ENCODE measurements at regions not wholly inside any gene's neighbourhood (a gene's known extent, or its start where the extent isn't known, plus 50 kb on each side); places are given as distances from the start of the nearest gene placed in this dataset.

DNA sequence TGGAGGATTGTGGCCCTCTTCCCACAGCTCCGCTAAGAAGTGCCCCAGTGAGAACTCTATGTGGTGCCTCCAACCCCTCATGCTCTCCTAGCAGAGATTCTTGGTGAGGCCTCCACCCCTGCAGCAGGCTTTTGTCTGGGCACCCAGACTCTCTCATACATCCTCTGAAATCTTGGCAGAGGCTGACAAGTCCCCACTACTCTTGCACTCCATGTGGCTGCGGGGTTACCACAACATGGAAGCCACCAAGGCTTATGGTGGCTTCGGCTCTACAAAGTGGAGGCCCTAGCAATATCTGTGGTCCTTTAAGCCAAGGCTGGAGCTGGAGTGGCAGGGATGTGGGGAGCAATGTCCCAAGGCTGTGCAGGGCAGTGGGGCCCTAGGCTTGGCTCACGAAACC is 255.2 kb downstream of the COX7B2 start:
- H3K27ac Mint-ChIP-seq (ENCODE audit: unreplicated experiment) = no peak overlapping the region
- TF ChIP-seq, protein P1, sequence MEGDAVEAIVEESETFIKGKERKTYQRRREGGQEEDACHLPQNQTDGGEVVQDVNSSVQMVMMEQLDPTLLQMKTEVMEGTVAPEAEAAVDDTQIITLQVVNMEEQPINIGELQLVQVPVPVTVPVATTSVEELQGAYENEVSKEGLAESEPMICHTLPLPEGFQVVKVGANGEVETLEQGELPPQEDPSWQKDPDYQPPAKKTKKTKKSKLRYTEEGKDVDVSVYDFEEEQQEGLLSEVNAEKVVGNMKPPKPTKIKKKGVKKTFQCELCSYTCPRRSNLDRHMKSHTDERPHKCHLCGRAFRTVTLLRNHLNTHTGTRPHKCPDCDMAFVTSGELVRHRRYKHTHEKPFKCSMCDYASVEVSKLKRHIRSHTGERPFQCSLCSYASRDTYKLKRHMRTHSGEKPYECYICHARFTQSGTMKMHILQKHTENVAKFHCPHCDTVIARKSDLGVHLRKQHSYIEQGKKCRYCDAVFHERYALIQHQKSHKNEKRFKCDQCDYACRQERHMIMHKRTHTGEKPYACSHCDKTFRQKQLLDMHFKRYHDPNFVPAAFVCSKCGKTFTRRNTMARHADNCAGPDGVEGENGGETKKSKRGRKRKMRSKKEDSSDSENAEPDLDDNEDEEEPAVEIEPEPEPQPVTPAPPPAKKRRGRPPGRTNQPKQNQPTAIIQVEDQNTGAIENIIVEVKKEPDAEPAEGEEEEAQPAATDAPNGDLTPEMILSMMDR (IDR thresholded peaks at IDR 0.05) = no peak
- H3K4me1 Mint-ChIP-seq (ENCODE audit: low read depth) = no peaks in the 10 kb centered on the region
- no peak overlapping the region for H3K4me3 Mint-ChIP-seq (ENCODE audit: unreplicated experiment)
- H3K9me3 Mint-ChIP-seq (ENCODE audit: low read depth) = peaks cover 10% of the 10 kb centered on the region
- H3K36me3 Mint-ChIP-seq (ENCODE audit: low read depth) = no peaks in the 10 kb centered on the region
- DNase-seq (ENCODE audit: low spot score) = no peak
- H3K27me3 Mint-ChIP-seq (ENCODE audit: low read depth) = no peaks in the 10 kb centered on the region

DNA sequence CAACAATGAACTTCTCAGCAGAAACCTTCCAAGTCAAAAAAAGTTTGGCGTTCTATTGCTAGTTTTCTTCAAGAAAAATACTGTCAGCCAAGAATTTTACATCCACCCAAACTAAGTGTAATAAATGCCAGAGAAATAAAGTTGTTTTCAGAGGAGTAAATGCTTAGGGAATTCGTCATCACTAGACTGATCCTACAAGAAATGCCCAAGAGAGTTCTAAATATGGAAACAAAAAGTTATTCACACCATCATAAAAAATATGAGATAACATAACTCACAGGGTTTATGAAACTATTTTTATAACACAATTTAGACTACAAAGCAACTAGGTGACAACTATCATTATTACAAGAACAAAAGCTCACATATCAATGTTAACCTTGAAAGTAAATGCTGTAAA is 259.5 kb upstream of the GABRA2 start:
- H3K27ac Mint-ChIP-seq (ENCODE audit: unreplicated experiment) = no peak overlapping the region
- DNase-seq (ENCODE audit: low spot score) = no peak
- no peaks in the 10 kb centered on the region for H3K36me3 Mint-ChIP-seq (ENCODE audit: low read depth)
- TF ChIP-seq, protein P1 (IDR thresholded peaks at IDR 0.05) = no peak
- H3K4me1 Mint-ChIP-seq (ENCODE audit: low read depth) = no peaks in the 10 kb centered on the region
- peaks cover 10% of the 10 kb centered on the region for H3K9me3 Mint-ChIP-seq (ENCODE audit: low read depth)
- no peaks in the 10 kb centered on the region for H3K27me3 Mint-ChIP-seq (ENCODE audit: low read depth)
- H3K4me3 Mint-ChIP-seq (ENCODE audit: unreplicated experiment) = no peak overlapping the region

DNA sequence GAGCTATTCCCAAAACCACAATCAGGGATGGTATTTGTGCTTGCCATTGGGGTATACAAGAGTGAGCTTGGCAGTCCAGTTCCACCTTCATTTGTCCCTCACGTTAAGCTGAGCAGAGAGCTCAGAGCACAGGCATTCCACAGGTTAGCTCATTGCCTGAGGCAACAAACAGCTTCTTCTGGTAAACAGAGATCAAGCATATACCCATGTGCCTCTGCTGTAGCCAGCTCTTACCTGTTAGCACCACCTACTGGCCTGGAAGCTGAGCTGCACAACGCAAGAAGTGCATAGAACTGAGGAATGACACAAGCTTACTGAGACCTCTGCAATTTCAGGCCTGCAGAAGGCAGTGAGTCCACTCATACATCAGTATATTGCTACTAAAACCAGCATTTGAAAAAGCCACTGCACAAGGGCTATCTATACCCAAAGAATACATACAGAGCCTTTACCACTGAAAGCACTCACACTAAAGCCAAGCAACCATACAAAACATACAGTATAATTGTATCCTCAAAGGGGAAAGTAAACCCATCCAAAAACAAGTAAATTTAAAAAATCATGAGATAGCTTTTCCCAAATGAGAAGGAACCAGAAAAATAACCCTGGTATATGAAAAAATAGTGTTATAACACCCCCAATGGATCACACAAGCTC is 258.3 kb upstream of the GABRA2 start:
- no peaks in the 10 kb centered on the region for H3K36me3 Mint-ChIP-seq (ENCODE audit: low read depth)
- H3K27ac Mint-ChIP-seq (ENCODE audit: unreplicated experiment) = no peak overlapping the region
- no peak overlapping the region for H3K4me3 Mint-ChIP-seq (ENCODE audit: unreplicated experiment)
- H3K9me3 Mint-ChIP-seq (ENCODE audit: low read depth) = peaks cover 10% of the 10 kb centered on the region
- no peaks in the 10 kb centered on the region for H3K4me1 Mint-ChIP-seq (ENCODE audit: low read depth)
- no peaks in the 10 kb centered on the region for H3K27me3 Mint-ChIP-seq (ENCODE audit: low read depth)
- no peak for DNase-seq (ENCODE audit: low spot score)
- TF ChIP-seq, protein P1 (IDR thresholded peaks at IDR 0.05) = peak; percentile 36

DNA sequence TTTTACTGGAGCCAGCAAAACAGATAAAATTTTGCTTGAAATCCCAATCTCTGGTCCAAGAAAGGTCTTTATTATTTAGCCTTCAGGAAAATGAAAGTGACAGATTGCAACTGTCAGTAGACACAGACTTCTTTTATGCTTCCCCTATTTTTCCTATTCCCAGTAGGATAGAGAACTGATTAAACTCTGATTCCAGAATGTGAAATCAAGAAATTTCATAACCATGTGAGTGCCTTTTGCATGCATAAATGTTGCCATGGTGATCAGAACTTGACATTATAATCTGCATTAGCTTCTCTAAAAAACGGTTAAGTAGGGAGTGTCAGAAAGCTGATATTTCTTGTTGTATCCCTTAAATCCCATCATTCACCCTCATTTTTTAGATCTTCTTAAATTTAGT is 255.2 kb upstream of the GABRA2 start:
- peaks cover 4% of the 10 kb centered on the region for H3K9me3 Mint-ChIP-seq (ENCODE audit: low read depth)
- DNase-seq (ENCODE audit: low spot score) = no peak
- H3K36me3 Mint-ChIP-seq (ENCODE audit: low read depth) = no peaks in the 10 kb centered on the region
- H3K27ac Mint-ChIP-seq (ENCODE audit: unreplicated experiment) = no peak overlapping the region
- no peak overlapping the region for H3K4me3 Mint-ChIP-seq (ENCODE audit: unreplicated experiment)
- TF ChIP-seq, protein P1 (IDR thresholded peaks at IDR 0.05) = no peak
- H3K27me3 Mint-ChIP-seq (ENCODE audit: low read depth) = no peaks in the 10 kb centered on the region
- H3K4me1 Mint-ChIP-seq (ENCODE audit: low read depth) = no peaks in the 10 kb centered on the region
